ENCODE measurements at regions not wholly inside any gene's neighbourhood (a gene's known extent, or its start where the extent isn't known, plus 50 kb on each side); places are given as distances from the start of the nearest gene placed in this dataset.

DNA sequence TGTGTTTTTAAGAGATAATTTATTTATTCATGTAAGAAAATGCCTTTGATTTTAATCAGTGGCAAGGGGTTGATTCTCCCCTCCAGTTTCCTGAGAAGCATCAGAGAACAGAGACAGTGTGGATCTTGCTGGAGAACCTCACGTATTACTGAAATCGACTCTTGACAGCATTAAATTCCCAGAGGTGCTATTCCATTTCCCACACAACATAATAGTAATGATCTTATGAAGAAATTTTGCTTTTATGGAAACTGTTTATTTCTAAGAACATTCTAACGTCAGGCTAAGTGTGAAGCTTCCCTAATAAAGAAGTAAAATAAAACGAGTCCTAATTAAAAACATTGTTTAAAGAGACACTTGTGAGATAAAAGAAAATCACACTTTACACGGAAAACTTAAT lies 293.1 kb upstream of the NRP1 start:
- Histone ChIP-seq H3K36me3 (ENCODE audit: control insufficient read depth in 1 of 2, insufficient read depth in 2 of 2, low read length in 2 of 2) (no peaks in the 10 kb centered on the region), H2BK12ac (ENCODE audit: low read length) (no peak overlapping the region), H3K4me2 (ENCODE audit: low read length) (no peak overlapping the region), H3K9ac (ENCODE audit: low read length) (no peak overlapping the region), H2BK120ac (ENCODE audit: insufficient read depth, low read length, poor library complexity) (no peak overlapping the region), H2BK5ac (ENCODE audit: low read depth, low read length, poor library complexity) (no peak overlapping the region), H3K23ac (ENCODE audit: low read length) (no peak overlapping the region), H3K4ac (ENCODE audit: low read depth, low read length) (no peak overlapping the region), H4K8ac (ENCODE audit: low read depth, low read length) (no peak overlapping the region), H4K91ac (ENCODE audit: low read depth, low read length) (no peak overlapping the region), H3K14ac (ENCODE audit: low read length) (no peak overlapping the region), H3K4me3 (ENCODE audit: low read depth, low read length) (no peak overlapping the region), H3K27ac (ENCODE audit: low read depth, low read length) (no peak overlapping the region), H4K12ac (ENCODE audit: low read depth, low read length) (no peak overlapping the region), H3K4me1 (ENCODE audit: control insufficient read depth in 1 of 2, insufficient read depth in 2 of 2, low read length in 2 of 2) (no peaks in the 10 kb centered on the region), H3K9me3 (ENCODE audit: insufficient read depth, low read depth, low read length) (no peaks in the 10 kb centered on the region), H3K79me2 (ENCODE audit: control insufficient read depth, insufficient read depth, low read length, poor library complexity) (no peaks in the 10 kb centered on the region), H3K27me3 (ENCODE audit: insufficient read depth, low read length) (no peaks in the 10 kb centered on the region), H2AFZ (ENCODE audit: insufficient read depth, low read length, poor library complexity) (no peak overlapping the region), H2AK5ac (ENCODE audit: low read length) (no peak overlapping the region), H3K18ac (ENCODE audit: low read length) (no peak overlapping the region), H3K79me1 (ENCODE audit: low read length) (no peaks in the 10 kb centered on the region)
- DNase-seq: no peak
- no CpG with 5 or more reads among the region's 5 CpGs for WGBS (ENCODE audit: extremely low coverage, insufficient coverage, insufficient read length)

DNA sequence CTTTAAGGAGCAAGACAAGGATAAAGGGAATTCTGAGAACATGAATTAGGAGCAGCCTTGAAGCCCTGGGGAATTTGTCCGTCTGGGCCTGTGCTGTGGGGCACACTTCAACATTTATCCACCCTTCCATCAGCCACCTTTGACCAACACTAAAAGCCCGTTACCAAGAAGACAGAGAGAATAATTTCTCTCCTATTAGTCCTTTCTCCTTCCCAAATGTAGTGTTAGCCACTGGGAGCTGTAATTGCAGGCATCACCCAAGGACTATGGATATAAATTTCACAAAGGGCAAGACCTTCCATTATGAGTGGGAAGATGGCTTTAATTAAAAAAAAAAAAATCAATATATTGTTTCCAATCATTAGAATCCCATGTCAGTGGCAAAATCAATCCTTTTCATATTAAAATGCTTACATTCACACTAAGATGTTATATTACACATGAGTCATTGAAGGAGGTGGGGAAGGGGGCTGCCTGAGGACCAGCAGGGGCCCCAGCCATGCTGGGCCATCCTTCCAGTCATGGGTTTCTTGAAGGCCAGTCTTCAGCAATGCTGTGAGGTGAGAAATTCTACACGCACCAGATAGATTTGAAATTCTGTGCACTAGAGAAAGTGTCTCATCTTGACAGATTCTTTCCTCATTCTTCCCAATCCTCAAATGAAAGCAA lies 292.5 kb upstream of the NRP1 start:
- H3K9ac ChIP-seq (ENCODE audit: low read length): no peak overlapping the region
- H3K4me3 ChIP-seq (ENCODE audit: low read depth, low read length): no peak overlapping the region
- H4K91ac ChIP-seq (ENCODE audit: low read depth, low read length): no peak overlapping the region
- no peaks in the 10 kb centered on the region for H3K27me3 ChIP-seq (ENCODE audit: insufficient read depth, low read length)
- H2AFZ ChIP-seq (ENCODE audit: insufficient read depth, low read length, poor library complexity): no peak overlapping the region
- no peak overlapping the region for H3K23ac ChIP-seq (ENCODE audit: low read length)
- H3K27ac ChIP-seq (ENCODE audit: low read depth, low read length): no peak overlapping the region
- WGBS (ENCODE audit: extremely low coverage, insufficient coverage, insufficient read length): no CpG with 5 or more reads among the region's 3 CpGs
- no peaks in the 10 kb centered on the region for H3K4me1 ChIP-seq (ENCODE audit: control insufficient read depth in 1 of 2, insufficient read depth in 2 of 2, low read length in 2 of 2)
- H2BK12ac ChIP-seq (ENCODE audit: low read length): no peak overlapping the region
- H3K18ac ChIP-seq (ENCODE audit: low read length): no peak overlapping the region
- H3K4ac ChIP-seq (ENCODE audit: low read depth, low read length): no peak overlapping the region
- no peaks in the 10 kb centered on the region for H3K79me1 ChIP-seq (ENCODE audit: low read length)
- H3K9me3 ChIP-seq (ENCODE audit: insufficient read depth, low read depth, low read length): no peaks in the 10 kb centered on the region
- H3K4me2 ChIP-seq (ENCODE audit: low read length): no peak overlapping the region
- no peak overlapping the region for H4K12ac ChIP-seq (ENCODE audit: low read depth, low read length)
- H3K14ac ChIP-seq (ENCODE audit: low read length): no peak overlapping the region
- no peaks in the 10 kb centered on the region for H3K36me3 ChIP-seq (ENCODE audit: control insufficient read depth in 1 of 2, insufficient read depth in 2 of 2, low read length in 2 of 2)
- no peak overlapping the region for H4K8ac ChIP-seq (ENCODE audit: low read depth, low read length)
- no peak overlapping the region for H2BK5ac ChIP-seq (ENCODE audit: low read depth, low read length, poor library complexity)
- H3K79me2 ChIP-seq (ENCODE audit: control insufficient read depth, insufficient read depth, low read length, poor library complexity): no peaks in the 10 kb centered on the region
- no peak overlapping the region for H2AK5ac ChIP-seq (ENCODE audit: low read length)
- DNase-seq: no peak
- H2BK120ac ChIP-seq (ENCODE audit: insufficient read depth, low read length, poor library complexity): no peak overlapping the region

DNA sequence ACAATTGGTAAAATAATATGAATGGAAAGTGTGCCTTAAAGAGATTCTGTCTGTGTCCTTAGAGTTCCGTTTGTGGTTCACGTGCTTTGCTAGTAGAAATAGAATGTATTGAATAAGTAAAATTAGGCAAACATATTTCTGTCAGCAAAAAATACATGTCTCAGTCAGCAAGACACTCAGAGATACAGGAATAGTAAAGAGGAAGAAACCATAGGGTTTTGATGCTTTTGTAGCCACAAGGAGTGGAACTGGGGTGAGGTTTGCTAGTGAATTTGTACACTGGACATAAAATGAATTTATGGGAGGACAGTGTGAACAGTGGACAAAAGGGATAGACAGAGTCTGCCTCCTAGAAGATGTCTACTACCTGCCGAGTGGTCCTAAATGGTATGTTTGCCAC lies 289.2 kb upstream of the NRP1 start:
- Histone ChIP-seq H2BK120ac (ENCODE audit: insufficient read depth, low read length, poor library complexity) (no peak overlapping the region), H2BK12ac (ENCODE audit: low read length) (no peak overlapping the region), H3K23ac (ENCODE audit: low read length) (no peak overlapping the region), H3K9me3 (ENCODE audit: insufficient read depth, low read depth, low read length) (no peaks in the 10 kb centered on the region), H3K79me1 (ENCODE audit: low read length) (no peaks in the 10 kb centered on the region), H4K91ac (ENCODE audit: low read depth, low read length) (no peak overlapping the region), H3K4me1 (ENCODE audit: control insufficient read depth in 1 of 2, insufficient read depth in 2 of 2, low read length in 2 of 2) (no peaks in the 10 kb centered on the region), H3K18ac (ENCODE audit: low read length) (no peak overlapping the region), H4K12ac (ENCODE audit: low read depth, low read length) (no peak overlapping the region), H2AK5ac (ENCODE audit: low read length) (no peak overlapping the region), H2AFZ (ENCODE audit: insufficient read depth, low read length, poor library complexity) (no peak overlapping the region), H4K8ac (ENCODE audit: low read depth, low read length) (no peak overlapping the region), H3K4me2 (ENCODE audit: low read length) (no peak overlapping the region), H3K27me3 (ENCODE audit: insufficient read depth, low read length) (no peaks in the 10 kb centered on the region), H3K9ac (ENCODE audit: low read length) (no peak overlapping the region), H3K27ac (ENCODE audit: low read depth, low read length) (no peak overlapping the region), H2BK5ac (ENCODE audit: low read depth, low read length, poor library complexity) (no peak overlapping the region), H3K36me3 (ENCODE audit: control insufficient read depth in 1 of 2, insufficient read depth in 2 of 2, low read length in 2 of 2) (no peaks in the 10 kb centered on the region), H3K79me2 (ENCODE audit: control insufficient read depth, insufficient read depth, low read length, poor library complexity) (no peaks in the 10 kb centered on the region), H3K4ac (ENCODE audit: low read depth, low read length) (no peak overlapping the region), H3K4me3 (ENCODE audit: low read depth, low read length) (no peak overlapping the region), H3K14ac (ENCODE audit: low read length) (no peak overlapping the region)
- no CpG with 5 or more reads among the region's 3 CpGs for WGBS (ENCODE audit: extremely low coverage, insufficient coverage, insufficient read length)
- no peak for DNase-seq

DNA sequence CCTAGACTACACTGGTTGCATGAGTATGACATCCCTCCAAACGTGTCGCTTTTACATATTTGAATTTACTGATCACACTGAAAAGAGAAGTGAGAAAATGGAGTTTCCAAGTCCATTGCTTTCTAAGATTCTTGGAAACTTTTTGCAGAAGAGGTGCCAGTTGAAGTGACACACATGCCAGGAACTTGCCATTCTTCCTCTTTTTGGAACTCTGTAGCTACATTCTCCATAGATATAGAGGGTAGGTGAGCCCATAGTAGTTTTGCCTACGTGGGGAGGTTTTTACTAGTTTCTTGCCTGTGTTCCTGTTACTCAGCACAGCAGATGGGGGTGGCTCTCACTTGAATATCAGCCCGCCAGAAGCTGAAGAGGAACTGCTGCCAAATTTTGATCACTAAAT lies 286.6 kb upstream of the NRP1 start:
- Histone ChIP-seq H3K36me3 (ENCODE audit: control insufficient read depth in 1 of 2, insufficient read depth in 2 of 2, low read length in 2 of 2) (no peaks in the 10 kb centered on the region), H2BK5ac (ENCODE audit: low read depth, low read length, poor library complexity) (no peak overlapping the region), H2BK120ac (ENCODE audit: insufficient read depth, low read length, poor library complexity) (no peak overlapping the region), H3K4me1 (ENCODE audit: control insufficient read depth in 1 of 2, insufficient read depth in 2 of 2, low read length in 2 of 2) (peaks cover 0 to 2% of the 10 kb centered on the region in 2 experiments), H3K4me3 (ENCODE audit: low read depth, low read length) (no peak overlapping the region), H3K23ac (ENCODE audit: low read length) (no peak overlapping the region), H2BK12ac (ENCODE audit: low read length) (no peak overlapping the region), H2AK5ac (ENCODE audit: low read length) (no peak overlapping the region), H3K9me3 (ENCODE audit: insufficient read depth, low read depth, low read length) (no peaks in the 10 kb centered on the region), H4K12ac (ENCODE audit: low read depth, low read length) (no peak overlapping the region), H3K27ac (ENCODE audit: low read depth, low read length) (no peak overlapping the region), H3K4me2 (ENCODE audit: low read length) (peak overlapping the region; percentile 25), H4K8ac (ENCODE audit: low read depth, low read length) (no peak overlapping the region), H3K79me1 (ENCODE audit: low read length) (no peaks in the 10 kb centered on the region), H3K4ac (ENCODE audit: low read depth, low read length) (no peak overlapping the region), H4K91ac (ENCODE audit: low read depth, low read length) (no peak overlapping the region), H3K9ac (ENCODE audit: low read length) (no peak overlapping the region), H3K18ac (ENCODE audit: low read length) (no peak overlapping the region), H3K14ac (ENCODE audit: low read length) (no peak overlapping the region), H2AFZ (ENCODE audit: insufficient read depth, low read length, poor library complexity) (no peak overlapping the region), H3K79me2 (ENCODE audit: control insufficient read depth, insufficient read depth, low read length, poor library complexity) (no peaks in the 10 kb centered on the region), H3K27me3 (ENCODE audit: insufficient read depth, low read length) (no peaks in the 10 kb centered on the region)
- peak in 1 of 2 donors; percentile 30 for DNase-seq
- no CpG with 5 or more reads among the region's 4 CpGs for WGBS (ENCODE audit: extremely low coverage, insufficient coverage, insufficient read length)

Data from trophoblast cell (in vitro differentiated cells and primary cell).